ENCODE measurements at regions not wholly inside any gene's neighbourhood (a gene's known extent, or its start where the extent isn't known, plus 50 kb on each side); places are given as distances from the start of the nearest gene placed in this dataset.
"Not testable (repeated sequence)": the region's sequence is repeated elsewhere in the genome, so short reads cannot be mapped to it uniquely, and the experiment has no call there.

DNA sequence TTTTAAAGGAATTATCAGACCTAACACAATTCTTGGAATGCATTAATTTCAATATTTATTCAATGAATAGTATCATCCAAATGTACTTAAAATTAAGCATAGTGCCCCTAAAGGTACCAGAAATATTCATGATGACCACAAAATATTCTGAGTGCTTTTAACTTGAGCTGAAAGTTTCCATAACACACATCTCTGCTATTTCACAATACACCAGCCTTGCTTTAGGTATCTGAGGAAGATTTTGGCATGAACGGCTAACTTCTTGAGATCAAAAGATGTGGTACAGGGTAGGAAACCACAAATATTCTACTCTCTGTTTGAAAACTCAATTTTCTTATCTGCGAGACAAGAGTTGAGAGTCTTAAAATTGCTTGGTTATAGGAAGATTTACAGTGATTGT lies 538.3 kb upstream of the PCDH7 start:
- no peak for TF ChIP-seq CTCF (conservative IDR thresholded peaks at IDR 0.05; ENCODE audit: control insufficient read depth, insufficient read depth, low read depth, low read length)
- H3K4me3 ChIP-seq (ENCODE audit: control insufficient read depth, low read depth, low read length), result no peak overlapping the region
- no peak for DNase-seq (ENCODE audit: low read depth)

- no peak overlapping the region for H3K4me3 ChIP-seq (ENCODE audit: control insufficient read depth, low read depth, low read length)
- no peak for TF ChIP-seq CTCF (conservative IDR thresholded peaks at IDR 0.05; ENCODE audit: control insufficient read depth, insufficient read depth, low read depth, low read length)
- no peak for DNase-seq (ENCODE audit: low read depth)
Measured at GRCh38 chr4:30182786-30183185, 537.4 kb upstream of the PCDH7 start.

GRCh38 chr4:30191902-30192301 lies 528.3 kb upstream of the PCDH7 start:
- no peak for TF ChIP-seq CTCF (conservative IDR thresholded peaks at IDR 0.05; ENCODE audit: control insufficient read depth, insufficient read depth, low read depth, low read length)
- DNase-seq (ENCODE audit: low read depth), result no peak

GRCh38 chr4:30207389-30207788 lies 512.8 kb upstream of the PCDH7 start:
- no peak for DNase-seq (ENCODE audit: low read depth)
- no peak overlapping the region for H3K4me3 ChIP-seq (ENCODE audit: control insufficient read depth, low read depth, low read length)
- no peak for TF ChIP-seq CTCF (conservative IDR thresholded peaks at IDR 0.05; ENCODE audit: control insufficient read depth, insufficient read depth, low read depth, low read length)

More at GRCh38 chr4:30191902-30192301, 528.3 kb upstream of the PCDH7 start:
- no peak overlapping the region for H3K4me3 ChIP-seq (ENCODE audit: control insufficient read depth, low read depth, low read length)

GRCh38 chr4:30208731-30209435 lies 511.3 kb upstream of the PCDH7 start:
- no peak overlapping the region for H3K4me3 ChIP-seq (ENCODE audit: control insufficient read depth, low read depth, low read length)
- peak; percentile 63 for DNase-seq (ENCODE audit: low read depth)
- no peak for TF ChIP-seq CTCF (conservative IDR thresholded peaks at IDR 0.05; ENCODE audit: control insufficient read depth, insufficient read depth, low read depth, low read length)

DNA sequence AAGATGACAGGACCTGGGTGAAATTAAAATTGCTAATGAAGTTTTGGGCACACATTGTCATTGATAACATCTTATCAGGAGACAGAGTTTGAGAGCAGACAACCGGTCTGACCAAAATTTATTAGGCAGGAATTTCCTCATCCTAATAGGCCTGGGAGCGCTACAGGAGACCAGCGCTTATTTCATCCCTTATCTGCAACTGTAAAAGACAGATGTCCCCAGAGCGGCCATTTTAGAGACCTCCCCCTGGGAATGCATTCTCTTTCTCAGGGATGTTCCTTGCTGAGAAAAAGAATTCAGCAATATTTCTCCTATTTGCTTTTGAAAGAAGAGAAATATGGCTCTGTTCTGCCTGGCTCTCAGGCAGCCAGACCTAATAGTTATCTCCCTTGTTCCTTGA lies 504.2 kb upstream of the PCDH7 start:
- not testable (repeated sequence) for DNase-seq (ENCODE audit: low read depth); H3K4me3 ChIP-seq (ENCODE audit: control insufficient read depth, low read depth, low read length)

GRCh38 chr4:30245140-30245539 lies 475.0 kb upstream of the PCDH7 start:
- DNase-seq (ENCODE audit: low read depth), result no peak
- no peak overlapping the region for H3K4me3 ChIP-seq (ENCODE audit: control insufficient read depth, low read depth, low read length)
- TF ChIP-seq CTCF (conservative IDR thresholded peaks at IDR 0.05; ENCODE audit: control insufficient read depth, insufficient read depth, low read depth, low read length), result no peak
